ENCODE measurements at regions not wholly inside any gene's neighbourhood (a gene's known extent, or its start where the extent isn't known, plus 50 kb on each side); places are given as distances from the start of the nearest gene placed in this dataset.

DNA sequence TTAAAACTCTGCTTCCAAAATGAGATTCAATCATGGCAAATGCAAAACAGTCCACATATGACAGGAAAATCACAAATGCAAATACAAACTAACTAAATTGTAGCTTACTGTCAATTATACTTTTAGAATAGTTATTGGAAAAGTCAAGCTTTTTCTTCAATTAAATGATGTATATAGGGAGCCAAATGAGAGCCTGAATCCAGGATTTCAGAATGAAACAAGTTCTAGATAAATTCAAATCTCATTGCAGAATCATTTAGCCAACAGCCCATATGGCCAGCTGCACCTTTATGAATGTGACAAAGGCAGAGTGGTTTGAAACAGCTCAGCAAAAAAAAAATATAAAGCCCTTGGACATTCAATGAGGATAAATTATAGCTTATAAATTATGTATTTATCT lies 82.2 kb upstream of the SCIN start:
- no peaks in the 10 kb centered on the region for H3K36me3 Mint-ChIP-seq (ENCODE audit: unreplicated experiment)
- H3K27me3 Mint-ChIP-seq (ENCODE audit: unreplicated experiment) = peaks cover 21% of the 10 kb centered on the region
- H3K9me3 Mint-ChIP-seq (ENCODE audit: unreplicated experiment) = no peaks in the 10 kb centered on the region

DNA sequence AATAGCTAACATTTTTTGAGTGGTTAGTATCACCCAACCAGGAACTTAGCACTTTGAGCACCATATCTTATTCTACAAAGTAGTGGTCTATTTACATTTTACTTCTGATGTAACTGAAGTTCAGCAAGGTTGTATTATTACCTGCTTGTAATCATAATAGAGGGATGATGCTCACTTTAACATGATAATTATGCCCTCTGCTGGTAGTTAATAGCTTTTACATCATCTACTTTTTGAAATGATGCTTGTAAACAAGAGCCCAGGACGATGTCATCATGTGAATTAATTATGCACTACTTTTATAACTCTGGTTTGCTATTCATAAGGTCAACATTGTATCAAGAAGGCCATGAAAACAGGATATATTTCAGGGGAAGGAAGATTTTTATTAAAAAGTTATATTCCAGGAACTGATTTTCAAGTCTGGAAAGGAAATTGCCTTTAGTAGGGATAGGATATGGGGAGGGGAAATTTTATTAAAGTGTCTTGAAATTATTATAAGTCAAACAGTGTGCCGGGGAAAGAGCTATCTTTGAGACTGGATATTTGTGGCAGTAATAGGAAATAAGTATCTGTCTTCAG lies 80.3 kb upstream of the SCIN start:
- TF ChIP-seq, protein P1, sequence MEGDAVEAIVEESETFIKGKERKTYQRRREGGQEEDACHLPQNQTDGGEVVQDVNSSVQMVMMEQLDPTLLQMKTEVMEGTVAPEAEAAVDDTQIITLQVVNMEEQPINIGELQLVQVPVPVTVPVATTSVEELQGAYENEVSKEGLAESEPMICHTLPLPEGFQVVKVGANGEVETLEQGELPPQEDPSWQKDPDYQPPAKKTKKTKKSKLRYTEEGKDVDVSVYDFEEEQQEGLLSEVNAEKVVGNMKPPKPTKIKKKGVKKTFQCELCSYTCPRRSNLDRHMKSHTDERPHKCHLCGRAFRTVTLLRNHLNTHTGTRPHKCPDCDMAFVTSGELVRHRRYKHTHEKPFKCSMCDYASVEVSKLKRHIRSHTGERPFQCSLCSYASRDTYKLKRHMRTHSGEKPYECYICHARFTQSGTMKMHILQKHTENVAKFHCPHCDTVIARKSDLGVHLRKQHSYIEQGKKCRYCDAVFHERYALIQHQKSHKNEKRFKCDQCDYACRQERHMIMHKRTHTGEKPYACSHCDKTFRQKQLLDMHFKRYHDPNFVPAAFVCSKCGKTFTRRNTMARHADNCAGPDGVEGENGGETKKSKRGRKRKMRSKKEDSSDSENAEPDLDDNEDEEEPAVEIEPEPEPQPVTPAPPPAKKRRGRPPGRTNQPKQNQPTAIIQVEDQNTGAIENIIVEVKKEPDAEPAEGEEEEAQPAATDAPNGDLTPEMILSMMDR (IDR thresholded peaks at IDR 0.05) = peak; percentile 68
- DNase-seq (ENCODE audit: extremely low spot score, unreplicated experiment) = no peak

More for the DNA sequence above, 82.2 kb upstream of the SCIN start:
- DNase-seq (ENCODE audit: extremely low spot score, unreplicated experiment) = no peak
- Mint-ChIP-seq H3K27ac (ENCODE audit: unreplicated experiment) (no peak overlapping the region), H3K4me1 (ENCODE audit: unreplicated experiment) (no peaks in the 10 kb centered on the region), H3K4me3 (ENCODE audit: unreplicated experiment) (no peak overlapping the region)
- TF ChIP-seq, protein P1 (IDR thresholded peaks at IDR 0.05) = no peak

DNA sequence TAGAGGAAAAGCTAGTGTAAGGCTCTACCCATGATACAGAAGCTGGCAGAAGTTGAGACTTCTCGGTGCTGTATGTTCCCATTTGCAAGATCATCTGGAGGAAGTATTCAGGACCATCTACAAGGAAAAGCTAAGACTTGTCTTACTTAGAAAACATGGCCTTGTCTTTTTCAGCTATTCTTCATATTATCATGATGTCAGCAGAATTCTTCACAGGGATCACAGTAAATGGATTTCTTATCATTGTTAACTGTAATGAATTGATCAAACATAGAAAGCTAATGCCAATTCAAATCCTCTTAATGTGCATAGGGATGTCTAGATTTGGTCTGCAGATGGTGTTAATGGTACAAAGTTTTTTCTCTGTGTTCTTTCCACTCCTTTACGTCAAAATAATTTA lies 79.6 kb upstream of the SCIN start:
- Mint-ChIP-seq H3K27me3 (ENCODE audit: unreplicated experiment) (peaks cover 24% of the 10 kb centered on the region), H3K4me3 (ENCODE audit: unreplicated experiment) (no peak overlapping the region), H3K36me3 (ENCODE audit: unreplicated experiment) (no peaks in the 10 kb centered on the region), H3K4me1 (ENCODE audit: unreplicated experiment) (no peaks in the 10 kb centered on the region), H3K9me3 (ENCODE audit: unreplicated experiment) (no peaks in the 10 kb centered on the region), H3K27ac (ENCODE audit: unreplicated experiment) (no peak overlapping the region)
- no peak for DNase-seq (ENCODE audit: extremely low spot score, unreplicated experiment)
- TF ChIP-seq, protein P1 (IDR thresholded peaks at IDR 0.05) = no peak

More for the DNA sequence above, 80.3 kb upstream of the SCIN start:
- Mint-ChIP-seq H3K4me1 (ENCODE audit: unreplicated experiment) (no peaks in the 10 kb centered on the region), H3K27me3 (ENCODE audit: unreplicated experiment) (peaks cover 24% of the 10 kb centered on the region), H3K36me3 (ENCODE audit: unreplicated experiment) (no peaks in the 10 kb centered on the region), H3K27ac (ENCODE audit: unreplicated experiment) (no peak overlapping the region), H3K4me3 (ENCODE audit: unreplicated experiment) (no peak overlapping the region), H3K9me3 (ENCODE audit: unreplicated experiment) (no peaks in the 10 kb centered on the region)

DNA sequence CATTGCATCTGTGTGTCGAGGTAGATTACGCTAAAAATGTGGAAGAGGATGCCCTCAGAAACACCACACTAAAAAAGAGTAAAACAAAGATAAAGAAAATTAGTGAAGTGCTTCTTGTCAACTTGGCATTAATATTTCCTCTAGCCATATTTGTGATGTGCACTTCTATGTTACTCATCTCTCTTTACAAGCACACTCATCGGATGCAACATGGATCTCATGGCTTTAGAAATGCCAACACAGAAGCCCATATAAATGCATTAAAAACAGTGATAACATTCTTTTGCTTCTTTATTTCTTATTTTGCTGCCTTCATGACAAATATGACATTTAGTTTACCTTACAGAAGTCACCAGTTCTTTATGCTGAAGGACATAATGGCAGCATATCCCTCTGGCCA lies 79.0 kb upstream of the SCIN start:
- H3K9me3 Mint-ChIP-seq (ENCODE audit: unreplicated experiment) = no peaks in the 10 kb centered on the region
- TF ChIP-seq, protein P1 (IDR thresholded peaks at IDR 0.05) = no peak
- H3K4me3 Mint-ChIP-seq (ENCODE audit: unreplicated experiment) = no peak overlapping the region
- H3K27ac Mint-ChIP-seq (ENCODE audit: unreplicated experiment) = no peak overlapping the region
- H3K27me3 Mint-ChIP-seq (ENCODE audit: unreplicated experiment) = peaks cover 24% of the 10 kb centered on the region
- DNase-seq (ENCODE audit: extremely low spot score, unreplicated experiment) = no peak
- H3K4me1 Mint-ChIP-seq (ENCODE audit: unreplicated experiment) = no peaks in the 10 kb centered on the region
- H3K36me3 Mint-ChIP-seq (ENCODE audit: unreplicated experiment) = no peaks in the 10 kb centered on the region

DNA sequence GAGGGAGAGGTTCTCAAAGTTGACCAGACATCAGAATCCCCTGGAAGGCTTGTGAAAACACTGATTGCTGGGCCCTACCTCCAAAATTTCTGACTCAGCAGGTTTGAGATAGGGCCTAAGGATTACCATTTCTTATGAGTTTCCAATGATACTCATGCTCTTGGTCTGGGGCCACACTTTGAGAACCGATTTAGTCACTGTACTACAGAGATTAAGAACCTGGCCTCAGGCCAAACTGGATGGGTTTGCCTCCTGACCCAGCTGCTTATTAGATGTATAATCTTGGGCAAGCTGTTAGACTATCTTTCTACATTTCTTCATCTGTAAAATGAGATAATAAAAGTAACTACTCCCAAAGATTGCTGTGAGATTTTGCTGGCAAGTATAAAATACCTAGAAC lies 77.1 kb upstream of the SCIN start:
- no peak for DNase-seq (ENCODE audit: extremely low spot score, unreplicated experiment)
- Mint-ChIP-seq H3K9me3 (ENCODE audit: unreplicated experiment) (no peaks in the 10 kb centered on the region), H3K27me3 (ENCODE audit: unreplicated experiment) (peaks cover 22% of the 10 kb centered on the region), H3K36me3 (ENCODE audit: unreplicated experiment) (no peaks in the 10 kb centered on the region), H3K4me1 (ENCODE audit: unreplicated experiment) (peaks cover 2% of the 10 kb centered on the region), H3K4me3 (ENCODE audit: unreplicated experiment) (no peak overlapping the region), H3K27ac (ENCODE audit: unreplicated experiment) (no peak overlapping the region)
- TF ChIP-seq, protein P1 (IDR thresholded peaks at IDR 0.05) = no peak
